GM18499 (cell line): ENCODE measurements at regions not wholly inside any gene's neighbourhood (a gene's known extent, or its start where the extent isn't known, plus 50 kb on each side); places are given as distances from the start of the nearest gene placed in this dataset.
"Not testable (repeated sequence)": the region's sequence is repeated elsewhere in the genome, so short reads cannot be mapped to it uniquely, and the experiment has no call there.

ENCODE experiments used
- ATAC-seq: cut with Tn5 transposase; IDR thresholded peaks from one replicate; pipeline ENCODE4 v1.9.1; 2021; ENCODE audit warnings: moderate number of reproducible peaks; ENCODE audit not compliant: insufficient read depth, unreplicated experiment

GRCh38 chr22:25448435-25449051, 115.9 kb upstream of the GRK3 start:
- ATAC-seq, result no peak

DNA sequence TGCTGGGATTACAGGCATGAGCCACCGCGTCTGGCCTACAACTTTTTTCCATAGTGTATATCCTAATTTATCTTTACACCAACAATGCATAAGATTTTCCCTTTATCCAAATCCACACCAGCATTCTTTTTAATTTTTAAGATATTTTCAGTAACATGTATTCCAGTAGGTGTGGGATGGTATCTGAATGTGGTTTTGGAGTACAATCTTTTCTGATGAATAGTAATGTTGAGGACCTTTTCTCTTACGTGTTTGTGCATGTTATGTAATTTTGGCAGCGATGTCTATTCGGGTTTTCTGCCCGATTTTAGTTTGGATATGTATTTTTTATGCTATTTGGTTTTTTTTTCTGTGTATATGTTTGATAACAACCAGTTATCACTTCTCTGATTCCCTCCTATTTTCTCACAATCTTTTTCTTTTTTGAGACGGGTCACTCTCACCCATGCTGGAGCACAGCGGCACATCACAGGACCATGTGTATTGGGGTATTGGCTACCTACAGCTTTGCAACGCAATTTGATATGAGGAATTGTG, 114.6 kb upstream of the GRK3 start:
- no peak for ATAC-seq

GRCh38 chr22:25451480-25452114, 112.9 kb upstream of the GRK3 start:
- ATAC-seq, result no peak

DNA sequence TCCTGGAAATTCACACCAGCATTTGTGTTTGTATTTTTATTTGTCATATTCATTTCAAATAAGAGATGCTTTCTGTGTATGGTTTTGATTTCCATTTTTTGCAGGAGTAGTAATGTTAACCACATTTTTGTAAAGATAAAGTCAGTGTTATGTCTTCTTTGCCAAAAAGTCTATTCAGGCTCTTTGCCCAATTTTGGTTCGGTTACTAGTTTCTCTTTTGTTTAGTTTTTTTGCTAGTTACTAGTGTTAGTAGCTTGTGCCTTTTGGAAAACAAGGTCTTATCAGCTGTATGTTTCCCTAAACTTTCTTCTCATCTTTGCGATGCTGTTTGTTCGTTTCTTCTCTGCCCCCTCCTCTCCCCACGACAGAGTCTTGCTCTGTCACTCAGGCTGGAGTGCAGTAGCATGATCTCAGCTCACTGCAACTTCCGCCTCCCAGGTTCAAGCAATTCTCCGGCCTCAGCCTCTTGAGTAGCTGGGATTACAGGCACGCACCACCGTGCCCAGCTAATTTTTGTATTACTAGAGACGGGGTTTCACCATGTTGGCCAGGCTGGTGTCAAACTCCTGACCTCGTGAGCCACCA, 112.3 kb upstream of the GRK3 start:
- no peak for ATAC-seq

DNA sequence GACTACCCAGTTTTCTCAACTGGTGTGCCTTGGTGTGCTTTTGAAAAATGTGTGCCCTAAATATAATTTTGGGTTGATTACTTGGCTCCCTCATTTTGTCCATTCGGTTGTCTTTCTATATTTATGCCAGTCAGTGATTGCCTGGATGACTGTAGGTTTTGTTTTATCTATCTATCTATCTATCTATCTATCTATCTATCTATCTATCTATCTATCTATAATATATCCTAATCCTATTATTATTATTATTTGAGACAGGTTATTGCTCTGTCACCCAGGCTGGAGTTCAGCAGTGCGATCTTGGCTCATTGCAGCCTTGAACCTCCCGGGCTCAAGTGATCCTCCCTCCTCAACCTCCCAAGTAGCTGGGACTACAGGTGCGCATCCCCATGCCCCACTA, 111.4 kb upstream of the GRK3 start:
- ATAC-seq, result no peak

GRCh38 chr22:25453557-25453956, 110.9 kb upstream of the GRK3 start:
- ATAC-seq, result no peak

DNA sequence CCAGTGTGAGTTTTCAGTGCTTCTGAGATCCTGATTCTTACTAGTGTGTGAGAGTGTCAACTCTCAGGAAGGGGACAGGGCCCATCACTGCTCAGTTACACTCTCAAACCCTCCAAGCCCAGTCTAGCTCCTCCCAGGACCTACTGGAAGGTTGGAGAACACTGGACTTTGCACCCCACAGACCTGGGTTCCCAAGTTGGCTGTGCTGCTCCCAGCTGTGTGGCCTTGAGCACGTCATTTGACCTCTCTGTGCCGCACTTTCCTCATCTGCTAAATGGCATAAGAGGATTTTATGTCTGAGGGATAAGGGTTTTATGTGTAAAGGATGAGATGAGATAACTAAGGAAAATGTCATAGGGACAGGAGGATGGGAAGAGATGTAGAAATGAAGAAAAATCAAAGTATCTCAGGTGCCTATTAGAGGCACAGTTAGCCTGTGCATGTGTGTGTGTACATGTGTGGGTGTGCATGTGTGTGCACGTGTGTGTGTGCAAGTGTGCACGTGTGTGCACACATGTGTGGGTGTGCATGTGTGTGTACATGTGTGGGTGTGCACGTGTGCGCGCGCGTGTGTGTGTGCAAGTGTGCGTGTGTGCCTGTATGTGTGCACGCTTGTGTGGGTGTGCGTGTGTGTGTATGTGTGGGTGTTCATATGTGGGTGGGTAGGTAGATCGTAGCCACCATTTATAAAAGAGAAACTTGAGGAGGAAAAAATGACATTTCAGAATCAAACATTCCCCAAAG, 108.0 kb upstream of the GRK3 start:
- ATAC-seq, result not testable (repeated sequence)

DNA sequence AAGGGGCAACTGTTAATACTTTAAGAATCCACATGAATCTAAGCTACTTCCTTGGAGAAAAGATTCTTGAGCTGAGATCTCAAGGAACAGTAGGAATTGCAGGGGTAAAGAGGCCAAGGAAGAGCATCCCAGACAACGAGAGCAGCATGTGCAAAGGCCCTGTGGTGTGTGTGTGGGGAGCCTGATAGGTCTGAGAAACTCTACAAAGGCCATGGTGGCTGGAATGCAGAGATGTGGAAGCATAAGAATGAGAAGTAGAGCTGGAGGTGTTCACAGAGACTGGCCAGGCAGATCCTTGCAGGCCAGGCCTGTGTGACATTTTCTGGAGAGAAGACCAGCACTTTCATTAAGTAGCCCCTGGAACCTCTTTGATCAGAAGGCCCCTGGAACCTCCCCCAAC, 105.8 kb upstream of the GRK3 start:
- ATAC-seq, result not testable (repeated sequence)

GRCh38 chr22:25460682-25461081, 103.8 kb upstream of the GRK3 start:
- ATAC-seq, result not testable (repeated sequence)

- no peak for ATAC-seq
These were observed 103.2 kb upstream of the GRK3 start for GRCh38 chr22:25461301-25461700.

GRCh38 chr22:25462474-25463346, 101.8 kb upstream of the GRK3 start:
- not testable (repeated sequence) for ATAC-seq

GRCh38 chr22:25463347-25463628, 101.2 kb upstream of the GRK3 start:
- ATAC-seq, result not testable (repeated sequence)

GRCh38 chr22:25464326-25464725, 100.1 kb upstream of the GRK3 start:
- ATAC-seq, result not testable (repeated sequence)

DNA sequence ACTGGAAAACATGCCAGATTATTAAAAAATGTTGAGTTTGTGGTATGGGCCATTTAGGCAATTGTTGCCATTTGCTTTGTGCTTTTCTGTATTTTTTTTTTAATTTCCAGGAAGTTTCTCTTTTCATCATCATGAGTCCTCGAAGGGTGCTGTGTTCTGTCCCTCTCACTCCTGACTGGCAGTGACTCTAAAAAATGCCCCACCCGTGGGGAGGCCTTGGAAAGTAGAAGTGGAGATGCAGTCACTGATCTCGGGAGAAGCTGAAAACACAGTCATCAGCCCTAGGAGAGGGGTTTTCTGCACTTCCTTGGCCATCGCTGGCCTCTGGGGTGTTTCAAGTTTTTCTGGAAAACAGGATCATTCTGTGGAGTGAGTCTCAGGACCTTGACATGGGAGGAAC, 98.5 kb upstream of the GRK3 start:
- no peak for ATAC-seq

GRCh38 chr22:25472382-25472781, 92.1 kb upstream of the GRK3 start:
- ATAC-seq, result no peak

- no peak for ATAC-seq
These were observed 89.0 kb upstream of the GRK3 start for GRCh38 chr22:25475257-25476022.

DNA sequence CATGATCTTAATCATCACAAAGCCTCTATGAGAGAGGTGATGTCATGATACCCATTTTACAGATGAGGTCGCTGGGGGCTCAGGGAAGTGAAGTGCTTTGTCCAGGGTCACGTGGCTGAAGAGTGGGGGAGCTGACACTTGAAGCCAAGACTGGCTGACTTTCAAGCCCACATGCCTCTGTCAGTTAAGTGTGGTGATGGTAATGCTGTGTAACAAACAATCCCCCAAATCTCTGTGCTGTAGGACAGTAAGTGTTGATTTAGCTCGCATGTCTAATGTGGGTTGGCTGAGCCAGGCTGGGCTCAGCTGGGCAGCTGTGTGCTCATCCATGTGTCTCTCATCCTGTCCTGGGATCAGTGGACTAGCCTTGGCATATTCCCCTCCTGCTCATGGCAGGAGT, 87.1 kb upstream of the GRK3 start:
- no peak for ATAC-seq

DNA sequence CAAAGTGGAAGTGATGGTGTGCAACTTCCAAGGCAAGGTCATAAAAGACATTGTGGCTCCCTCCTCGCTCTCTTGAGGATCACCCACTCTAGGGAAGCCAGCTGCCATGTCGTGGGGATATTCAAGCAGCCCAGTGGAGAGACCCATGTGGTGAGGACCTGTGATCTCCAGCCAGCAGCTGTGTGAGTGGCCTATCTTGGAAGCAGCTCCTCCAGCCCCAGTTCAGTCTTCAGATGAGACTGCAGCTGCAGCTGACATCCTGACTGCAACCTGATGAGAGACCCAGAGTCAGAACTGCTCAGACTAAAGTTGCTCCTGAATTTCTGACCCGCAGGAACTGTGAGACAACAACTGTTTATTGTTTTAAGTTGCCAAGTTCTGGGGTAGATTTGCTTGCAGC, 86.4 kb upstream of the GRK3 start:
- no peak for ATAC-seq

DNA sequence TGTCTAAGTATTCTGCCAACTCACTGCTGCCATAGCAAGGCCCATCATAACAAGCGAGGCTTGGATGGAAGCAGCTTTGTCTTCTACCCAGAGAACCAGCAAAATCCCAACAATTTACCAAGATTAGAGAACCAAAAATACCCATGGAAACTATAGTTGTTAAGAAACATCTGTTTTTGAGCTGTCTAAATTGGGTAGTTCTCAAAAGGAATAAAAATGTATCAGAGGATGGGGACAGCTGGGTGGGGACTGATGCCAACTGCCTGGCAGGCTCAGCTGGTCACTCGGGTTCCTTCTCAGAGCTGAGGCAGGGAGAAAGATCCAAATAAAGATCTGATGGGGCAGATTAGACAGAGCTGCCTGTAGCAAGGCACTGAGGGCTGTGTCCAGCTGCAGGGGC, 85.9 kb upstream of the GRK3 start:
- ATAC-seq, result no peak

- not testable (repeated sequence) for ATAC-seq
These were observed 83.6 kb upstream of the GRK3 start for GRCh38 chr22:25480868-25481267.
